HepG2 (cell line): ENCODE measurements at regions not wholly inside any gene's neighbourhood (a gene's known extent, or its start where the extent isn't known, plus 50 kb on each side); places are given as distances from the start of the nearest gene placed in this dataset.

ENCODE experiments used
- ATAC-seq: fragments of 200-7000 bp; cut with Tn5 transposase; 3 replicates; pipeline ENCODE4 v1.9.1; 2020; ENCODE audit warnings: mild to moderate bottlenecking, moderate library complexity
- BruUV-seq: library from RNA; stranded (reverse); fragments of 400-500 nt; replicated peaks from 2 replicates; lab custom pipeline; 2021; lab: Mats Ljungman, UMichigan
- CTCF ChIA-PET: fragments of 300-600 bp; formaldehyde crosslinking; extraction: SDS; loops from one replicate; lab custom pipeline; 2021; ENCODE audit warnings: low total read pairs, inconsistent platforms, low intra/inter-chr PET ratio; lab: Yijun Ruan, JAX
- POLR2A ChIA-PET: fragments of 350-600 bp; sonication (Branson Sonifier 250); formaldehyde crosslinking; loops from one replicate; lab custom pipeline; 2020; ENCODE audit warnings: antibody characterized with exemption, inconsistent platforms; lab: Yijun Ruan, JAX
- DNase-seq: peaks from one replicate; pipeline ENCODE4 v3.0.0-alpha.2; 2015; ENCODE audit warnings: low spot score
- FAIRE-seq: peaks from 3 replicates; lab custom pipeline; 2011; peaks lifted over from hg19 to GRCh38; lab: Jason Lieb, UNC
- H2AFZ ChIP-seq: one replicate; pipeline ENCODE4 v1.6.1; 2011; ENCODE audit warnings: low read length, inconsistent platforms
- H3K27ac ChIP-seq: fragments of 300-600 bp; 3 replicates; pipeline ENCODE4 v1.8.0; 2011; ENCODE audit warnings: mixed run types, mild to moderate bottlenecking, mixed read lengths, low read length, inconsistent platforms; ENCODE audit not compliant: insufficient read depth; ENCODE audit errors: extremely low read length
- H3K27me3 ChIP-seq, 2 experiments: fragments of 200-600 bp in 1 of 2; 2 replicates in 1 of 2; 3 replicates in 1 of 2; pipeline versions ENCODE4 v1.6.0 to v1.8.0; 2011; ENCODE audit warnings: low read length in 2 of 2, mild to moderate bottlenecking in 2 of 2, moderate library complexity in 2 of 2, inconsistent platforms in 1 of 2; ENCODE audit not compliant: insufficient read depth in 2 of 2, control insufficient read depth in 1 of 2
- H3K36me3 ChIP-seq, 2 experiments: fragments of 200-600 bp in 1 of 2; replicated peaks in 1 of 2; 2 replicates in 1 of 2; 3 replicates in 1 of 2; pipeline versions ENCODE4 v1.5.1 to v1.8.0; 2011; ENCODE audit warnings: low read length in 2 of 2, inconsistent platforms in 1 of 2; ENCODE audit not compliant: insufficient read depth in 2 of 2, control insufficient read depth in 1 of 2
- H3K4me1 ChIP-seq: 2 replicates; pipeline ENCODE4 v1.5.1; 2012; ENCODE audit warnings: low read length, inconsistent platforms; ENCODE audit not compliant: insufficient read depth
- H3K4me2 ChIP-seq: 2 replicates; pipeline ENCODE4 v1.6.0; 2011; ENCODE audit warnings: low read depth, low read length, inconsistent platforms
- H3K4me3 ChIP-seq, 3 experiments: fragments of 200-600 bp in 1 of 3; sonication (generic), shearing (Covaris generic) in 1 of 3; replicated peaks in 1 of 3; 2 replicates each; pipeline ENCODE4 v1.5.1; 2011 to 2016; ENCODE audit warnings: low read length in 3 of 3, inconsistent platforms in 2 of 3, low read depth in 2 of 3, mild to moderate bottlenecking in 2 of 3, control low read depth in 1 of 3, mixed read lengths in 1 of 3; ENCODE audit not compliant: insufficient read depth in 1 of 3
- H3K79me2 ChIP-seq: one replicate; pipeline ENCODE4 v1.6.1; 2011; ENCODE audit warnings: low read length, inconsistent platforms; ENCODE audit not compliant: insufficient read depth
- H3K9ac ChIP-seq: 2 replicates; pipeline ENCODE4 v1.6.0; 2011; ENCODE audit warnings: mild to moderate bottlenecking, low read depth, low read length, inconsistent platforms; ENCODE audit not compliant: insufficient read depth
- H3K9me3 ChIP-seq: 2 replicates; pipeline ENCODE4 v1.5.1; 2012; ENCODE audit warnings: mild to moderate bottlenecking, low read length
- H4K20me1 ChIP-seq: 2 replicates; pipeline ENCODE4 v1.6.0; 2011; ENCODE audit warnings: inconsistent platforms, mild to moderate bottlenecking, low read length, moderate library complexity; ENCODE audit not compliant: insufficient read depth
- ATF7 ChIP-seq, 2 experiments: fragments of 450-650 bp in 1 of 2; sonication (generic) in 1 of 2; formaldehyde crosslinking in 1 of 2; IDR thresholded peaks; 2 replicates each; pipeline versions ENCODE4 v1.4.0 to v1.6.1; 2016 to 2020; ENCODE audit warnings: antibody characterized with exemption in 1 of 2, mild to moderate bottlenecking in 1 of 2, missing genetic modification reagents in 1 of 2
- ELF3 ChIP-seq: IDR thresholded peaks from 2 replicates; pipeline ENCODE4 v1.6.1; 2016; ENCODE audit warnings: missing genetic modification reagents, missing compliant biosample characterization
- IKZF1 ChIP-seq: fragments of 450-650 bp; IDR thresholded peaks from 2 replicates; pipeline ENCODE4 v1.7.1; 2016
- MYC ChIP-seq: sonication (generic); formaldehyde crosslinking; IDR thresholded peaks from 2 replicates; pipeline ENCODE4 v1.9.0; 2021; ENCODE audit warnings: missing genetic modification reagents, borderline replicate concordance
- STAG1 ChIP-seq: sonication (generic); formaldehyde crosslinking; IDR thresholded peaks from 2 replicates; pipeline ENCODE4 v1.4.0; 2020; ENCODE audit warnings: missing genetic modification reagents
- ZNF280D ChIP-seq: sonication (generic); formaldehyde crosslinking; IDR thresholded peaks from 2 replicates; pipeline ENCODE4 v1.5.1; 2020; ENCODE audit warnings: mild to moderate bottlenecking, missing genetic modification reagents
- WGBS: methylation state at CpG from one replicate; pipeline ENCODE4 v1.1.6; 2017; ENCODE audit warnings: low lambda C conversion rate; 5-methylcytosine and 5-hydroxymethylcytosine counted together
- in situ Hi-C: cut with HindIII; loops from 2 replicates; pipeline ENCODE4 v1.10.0; 2017; ENCODE audit warnings: low pct_unique_long_range_greater_than_20kb; ENCODE audit not compliant: extremely low pct_ligation_motif_present
- intact Hi-C: fragments of 100-400 bp; cut with micrococcal nuclease; formaldehyde crosslinking; loops from one replicate; pipeline ENCODE4 v1.10.0; 2022; ENCODE audit not compliant: unreplicated experiment

GRCh38 chr3:68206524-68207117 lies 552.2 kb upstream of the SUCLG2 start:
- Histone ChIP-seq H2AFZ (no peak overlapping the region), H3K9ac (no peak overlapping the region), H4K20me1 (no peaks in the 10 kb centered on the region), H3K9me3 (no peaks in the 10 kb centered on the region), H3K4me1 (no peaks in the 10 kb centered on the region), H3K4me3 (no peak overlapping the region), H3K36me3 (no peaks in the 10 kb centered on the region), H3K27me3 (no peaks in the 10 kb centered on the region), H3K4me2 (no peak overlapping the region), H3K79me2 (no peaks in the 10 kb centered on the region), H3K27ac (no peak overlapping the region)
- no peak for FAIRE-seq
- CTCF ChIA-PET: no interaction called here
- TF ChIP-seq IKZF1 (no peak), STAG1 (CRISPR knock-in tag) (peak; percentile 6; the same call in 1 of the 2 replicates), ATF7 (IDR thresholded peaks at IDR 0.05) (peak; percentile 73), ATF7 (CRISPR knock-in tag; IDR thresholded peaks at IDR 0.05) (no peak)
- POLR2A ChIA-PET: no interaction called here
- no peak for ATAC-seq
- intact Hi-C loops: no loop called here
- no peak for DNase-seq
- in situ Hi-C loops: no loop called here
- no TSS peak for BruUV-seq
- WGBS: 2% methylated on average over 3 of the region's 3 CpGs

GRCh38 chr3:68186733-68187132 lies 532.3 kb upstream of the SUCLG2 start:
- Histone ChIP-seq H3K4me1 (no peaks in the 10 kb centered on the region), H3K36me3 (no peaks in the 10 kb centered on the region), H3K79me2 (no peaks in the 10 kb centered on the region), H2AFZ (no peak overlapping the region), H3K9me3 (no peaks in the 10 kb centered on the region), H3K4me3 (no peak overlapping the region), H3K27ac (no peak overlapping the region), H3K9ac (no peak overlapping the region), H4K20me1 (no peaks in the 10 kb centered on the region), H3K4me2 (no peak overlapping the region), H3K27me3 (no peaks in the 10 kb centered on the region)
- WGBS: 0% methylated on average over 1 of the region's 1 CpG
- in situ Hi-C loops: no loop called here
- intact Hi-C loops: no loop called here
- TF ChIP-seq ELF3 (CRISPR knock-in tag) (no peak), MYC (CRISPR knock-in tag) (no peak), ZNF280D (CRISPR knock-in tag) (no peak)
- DNase-seq (no peak), FAIRE-seq (no peak), ATAC-seq (no peak)
- ChIA-PET CTCF (no interaction called here), POLR2A (no interaction called here)
- BruUV-seq: no TSS peak
